K562 (cell line): ENCODE measurements at regions not wholly inside any gene's neighbourhood (a gene's known extent, or its start where the extent isn't known, plus 50 kb on each side); places are given as distances from the start of the nearest gene placed in this dataset.

Experiments used
- ATAC-seq: fragments of 200-7000 bp; cut with Tn5 transposase; 3 replicates; pipeline ENCODE4 v1.9.1; 2020; ENCODE audit warnings: moderate library complexity
- BruUV-seq: library from RNA; stranded (reverse); fragments of 400-500 nt; replicated peaks from 2 replicates; lab custom pipeline; 2021; lab: Mats Ljungman, UMichigan
- CTCF ChIA-PET: fragments of 300-600 bp; formaldehyde crosslinking; extraction: SDS; loops from one replicate; lab custom pipeline; 2021; ENCODE audit warnings: low intra/inter-chr PET ratio; lab: Yijun Ruan, JAX
- POLR2A ChIA-PET: fragments of 300-600, 350-650 bp; sonication (Branson Sonifier 250); formaldehyde crosslinking; extraction: SDS; loops from one replicate; lab custom pipeline; 2021; ENCODE audit warnings: antibody characterized with exemption, inconsistent platforms; lab: Yijun Ruan, JAX
- DNase-seq, 4 experiments: peaks; one replicate each; pipeline versions ENCODE4 v3.0.0 to v3.0.0-alpha.2; 2011 to 2018; ENCODE audit warnings: low spot score in 3 of 4, mixed read lengths in 3 of 4; ENCODE audit errors: extremely low read depth in 1 of 4
- FAIRE-seq: peaks from 2 replicates; lab custom pipeline; 2011; peaks lifted over from hg19 to GRCh38; lab: Jason Lieb, UNC
- H2AFZ ChIP-seq: 2 replicates; pipeline ENCODE4 v1.6.0; 2011; ENCODE audit warnings: low read depth, low read length, control low read depth, inconsistent platforms
- H3K27ac ChIP-seq: fragments of 200-600 bp; 3 replicates; pipeline ENCODE4 v1.8.0; 2011; ENCODE audit warnings: low read depth, mild to moderate bottlenecking, control low read depth, inconsistent platforms, low read length, moderate library complexity, mixed read lengths; ENCODE audit errors: extremely low read depth
- H3K27me3 ChIP-seq, 2 experiments: fragments of 300-600 bp in 1 of 2; 2 replicates in 1 of 2; 3 replicates in 1 of 2; pipeline versions ENCODE4 v1.6.0 to v1.8.0; 2011; ENCODE audit warnings: inconsistent platforms in 2 of 2, low read length in 2 of 2, mild to moderate bottlenecking in 1 of 2, mixed read lengths in 1 of 2, moderate library complexity in 1 of 2; ENCODE audit not compliant: control insufficient read depth in 2 of 2, insufficient read depth in 2 of 2
- H3K36me3 ChIP-seq: fragments of 300-600 bp; 3 replicates; pipeline ENCODE4 v1.8.0; 2011; ENCODE audit warnings: mild to moderate bottlenecking, low read length, inconsistent platforms; ENCODE audit not compliant: control insufficient read depth, insufficient read depth
- H3K4me1 ChIP-seq, 2 experiments: fragments of 200-600 bp in 1 of 2; replicated peaks in 1 of 2; 2 replicates in 1 of 2; 3 replicates in 1 of 2; pipeline versions ENCODE4 v1.5.1 to v1.8.0; 2011; ENCODE audit warnings: inconsistent platforms in 2 of 2, low read length in 2 of 2, mild to moderate bottlenecking in 1 of 2, mixed read lengths in 1 of 2, moderate library complexity in 1 of 2; ENCODE audit not compliant: control insufficient read depth in 2 of 2, insufficient read depth in 2 of 2
- H3K4me2 ChIP-seq: 2 replicates; pipeline ENCODE4 v1.6.1; 2011; ENCODE audit warnings: low read length, control low read depth, inconsistent platforms, mixed read lengths; ENCODE audit not compliant: insufficient read depth
- H3K4me3 ChIP-seq: fragments of 200-600 bp; sonication (generic), shearing (Covaris generic); 2 replicates; pipeline ENCODE4 v1.5.1; 2016; ENCODE audit warnings: control low read depth, inconsistent platforms
- H3K79me2 ChIP-seq: fragments of 200-600 bp; 3 replicates; pipeline ENCODE4 v1.8.0; 2011; ENCODE audit warnings: low read length, inconsistent platforms; ENCODE audit not compliant: control insufficient read depth, insufficient read depth
- H3K9ac ChIP-seq, 2 experiments: 2 replicates each; pipeline versions ENCODE4 v1.6.0 to v1.6.1; 2011; ENCODE audit warnings: low read depth in 2 of 2, low read length in 2 of 2, control low read depth in 1 of 2, inconsistent platforms in 1 of 2, mild to moderate bottlenecking in 1 of 2, mixed read lengths in 1 of 2; ENCODE audit not compliant: insufficient read depth in 1 of 2
- H3K9me1 ChIP-seq: one replicate; pipeline ENCODE4 v1.6.0; 2011; ENCODE audit warnings: inconsistent platforms, mild to moderate bottlenecking, low read length, moderate library complexity; ENCODE audit not compliant: control insufficient read depth, insufficient read depth
- H3K9me3 ChIP-seq: replicated peaks from 2 replicates; pipeline ENCODE4 v1.5.1; 2011; ENCODE audit warnings: low read depth, low read length, inconsistent platforms; ENCODE audit not compliant: control insufficient read depth, insufficient read depth
- H4K20me1 ChIP-seq: replicated peaks from 2 replicates; pipeline ENCODE4 v1.6.1; 2011; ENCODE audit warnings: low read length, inconsistent platforms, mixed read lengths; ENCODE audit not compliant: control insufficient read depth, insufficient read depth
- ETV6 ChIP-seq, 3 experiments: fragments of 150-350 bp in 1 of 3; sonication (generic) in 1 of 3; formaldehyde crosslinking in 1 of 3; IDR thresholded peaks; 2 replicates each; pipeline versions ENCODE4 v1.6.1 to v1.8.0; 2014 to 2022; ENCODE audit warnings: borderline replicate concordance in 2 of 3, low read depth in 2 of 3, antibody characterized with exemption in 1 of 3, low read length in 1 of 3, mild to moderate bottlenecking in 1 of 3, missing genetic modification reagents in 1 of 3
- GABPB1 ChIP-seq: sonication (generic); formaldehyde crosslinking; IDR thresholded peaks from 2 replicates; pipeline ENCODE4 v1.8.0; 2022; ENCODE audit warnings: mild to moderate bottlenecking, missing genetic modification reagents
- HNRNPUL1 ChIP-seq: fragments of 200-400 bp; formaldehyde crosslinking; IDR thresholded peaks from 2 replicates; pipeline ENCODE4 v1.6.1; 2017; ENCODE audit warnings: low read length
- IRF2 ChIP-seq: sonication (generic); formaldehyde crosslinking; IDR thresholded peaks from 2 replicates; pipeline ENCODE4 v1.8.1; 2022; ENCODE audit warnings: mild to moderate bottlenecking, missing genetic modification reagents
- MEF2A ChIP-seq: IDR thresholded peaks from 2 replicates; pipeline ENCODE4 v1.6.1; 2011; ENCODE audit warnings: low read depth, mild to moderate bottlenecking, low read length, moderate library complexity; ENCODE audit not compliant: control insufficient read depth
- NFIC ChIP-seq: fragments of 450-650 bp; IDR thresholded peaks from 2 replicates; pipeline ENCODE4 v1.6.1; 2017; ENCODE audit warnings: mild to moderate bottlenecking, inconsistent platforms
- NR4A1 ChIP-seq, 2 experiments: fragments of 250-450 bp in 1 of 2; fragments of 450-650 bp in 1 of 2; sonication (Bioruptor Pico) in 1 of 2; IDR thresholded peaks; 2 replicates each; pipeline versions ENCODE4 v1.4.0 to v1.6.1; 2016 to 2020; ENCODE audit warnings: mild to moderate bottlenecking in 2 of 2, missing compliant biosample characterization in 1 of 2, missing genetic modification characterization in 1 of 2, moderate library complexity in 1 of 2
- SAFB ChIP-seq: fragments of 200-400 bp; formaldehyde crosslinking; IDR thresholded peaks from 2 replicates; pipeline ENCODE4 v1.6.1; 2017; ENCODE audit warnings: low read depth, low read length, borderline replicate concordance
- SMAD4 ChIP-seq: fragments of 250-450 bp; sonication (Bioruptor Pico); conservative IDR thresholded peaks from 2 replicates; pipeline ENCODE4 v1.8.0; 2021; ENCODE audit warnings: inconsistent platforms, mild to moderate bottlenecking, moderate library complexity
- SRSF3 ChIP-seq: fragments of 200-400 bp; formaldehyde crosslinking; IDR thresholded peaks from 2 replicates; pipeline ENCODE4 v1.6.1; 2016; ENCODE audit warnings: mild to moderate bottlenecking, low read length, moderate library complexity; ENCODE audit not compliant: insufficient read depth
- ZKSCAN8 ChIP-seq: fragments of 200-800 bp; sonication (Bioruptor generic); IDR thresholded peaks from 2 replicates; pipeline ENCODE4 v1.6.1; 2016; ENCODE audit warnings: missing genetic modification characterization, missing compliant biosample characterization
- ZNF24 ChIP-seq: fragments of 450-650 bp; IDR thresholded peaks from 2 replicates; pipeline ENCODE4 v1.6.1; 2016
- ZNF263 ChIP-seq: sonication (generic); formaldehyde crosslinking; IDR thresholded peaks from 2 replicates; pipeline ENCODE4 v1.8.0; 2022; ENCODE audit warnings: mild to moderate bottlenecking, missing genetic modification reagents, borderline replicate concordance
- WGBS: fragments of 100-300 bp; shearing (Covaris generic); methylation state at CpG from one replicate; pipeline ENCODE4 v1.1.6; 2016; ENCODE audit warnings: low coverage, mixed read lengths; ENCODE audit not compliant: insufficient coverage; ENCODE audit errors: missing lambda C conversion rate; 5-methylcytosine and 5-hydroxymethylcytosine counted together
- in situ Hi-C: fragments of 300-500 bp; cut with MboI; formaldehyde crosslinking; loops from 4 replicates; pipeline ENCODE4 v1.15.0; 2018; ENCODE audit warnings: inconsistent platforms, mixed read lengths
- intact Hi-C: fragments of 100-400 bp; cut with micrococcal nuclease; formaldehyde crosslinking; loops from 2 replicates; pipeline ENCODE4 v1.14.2; 2022
- TF ChIP-seq, protein P1 (sequence below): IDR thresholded peaks from 2 replicates; pipeline ENCODE4 v1.6.1; 2016; ENCODE audit warnings: missing genetic modification characterization, missing compliant biosample characterization
- TF ChIP-seq, protein P2 (sequence below): fragments of 250-450 bp; sonication (Bioruptor Pico); IDR thresholded peaks from 2 replicates; pipeline ENCODE4 v1.9.0; 2021; ENCODE audit warnings: mild to moderate bottlenecking
- TF ChIP-seq, protein P3 (sequence below): sonication (generic); IDR thresholded peaks from 2 replicates; pipeline ENCODE4 v1.6.1; 2016

DNA sequence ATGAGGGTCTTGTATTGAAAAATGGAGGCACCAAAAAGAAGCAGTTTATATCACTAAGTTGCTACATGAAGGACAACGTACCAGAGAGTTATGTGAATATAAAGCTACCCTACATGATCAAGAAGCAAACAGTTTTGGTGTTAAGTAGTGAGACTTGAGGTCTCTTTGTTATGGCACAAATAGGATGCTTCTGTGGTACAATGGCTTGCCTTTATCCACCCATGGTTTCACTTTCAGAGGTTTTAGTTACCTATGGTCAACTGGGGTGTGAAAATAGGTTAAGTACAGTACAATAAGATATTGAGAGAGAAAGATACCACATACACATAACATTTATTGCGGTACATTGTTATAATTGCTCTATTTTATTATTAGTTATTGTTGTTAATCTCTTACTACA is 229.2 kb upstream of the SLIT2 start (continued):
- TF ChIP-seq NR4A1 (CRISPR knock-in tag; IDR thresholded peaks at IDR 0.05) (no peak), NR4A1 (tag; IDR thresholded peaks at IDR 0.05) (no peak), SRSF3 (no peak), ZNF263 (CRISPR knock-in tag) (no peak), IRF2 (CRISPR knock-in tag) (no peak), NFIC (no peak)

DNA sequence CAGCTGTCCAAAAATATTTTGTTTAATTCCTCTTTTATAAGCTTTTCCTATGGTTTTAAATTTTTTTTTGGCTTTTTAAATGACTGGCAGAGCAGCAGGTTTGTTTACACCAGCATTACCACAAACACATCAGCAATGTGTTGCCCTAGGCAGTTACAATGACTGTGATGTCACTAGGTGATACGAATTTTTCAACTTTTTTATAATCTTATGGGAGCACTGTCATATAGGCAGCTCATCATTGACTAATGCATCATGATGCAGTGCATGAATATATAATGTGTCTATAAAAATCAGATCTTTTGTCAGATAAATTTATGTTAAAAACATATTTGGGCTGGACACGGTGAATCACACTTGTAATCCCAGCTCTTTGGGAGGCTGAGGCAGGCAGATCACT is 231.6 kb upstream of the SLIT2 start:
- Histone ChIP-seq H3K4me1 (no peaks in the 10 kb centered on the region), H3K4me3 (no peak overlapping the region), H3K79me2 (no peaks in the 10 kb centered on the region), H3K36me3 (no peaks in the 10 kb centered on the region), H3K27me3 (no peaks in the 10 kb centered on the region), H3K4me2 (no peak overlapping the region), H4K20me1 (no peaks in the 10 kb centered on the region), H3K27ac (no peak overlapping the region), H2AFZ (no peak overlapping the region), H3K9me1 (no peaks in the 10 kb centered on the region), H3K9ac (no peak overlapping the region), H3K9me3 (no peaks in the 10 kb centered on the region)
- intact Hi-C loops: no loop called here
- CTCF ChIA-PET: no interaction called here
- in situ Hi-C loops: no loop called here
- WGBS: 7% methylated on average over 2 of the region's 2 CpGs
- DNase-seq: no peak
- POLR2A ChIA-PET: no interaction called here
- FAIRE-seq: no peak
- ATAC-seq: no peak
- no TSS peak for BruUV-seq
- TF ChIP-seq SMAD4 (no peak), HNRNPUL1 (no peak), ZKSCAN8 (CRISPR knock-in tag) (no peak), ETV6 (IDR thresholded peaks at IDR 0.05; ENCODE audit: borderline replicate concordance in 1 of 2, low read depth in 2 of 2, low read length in 1 of 2) (no peak), ETV6 (CRISPR knock-in tag; IDR thresholded peaks at IDR 0.05; ENCODE audit: borderline replicate concordance) (no peak), MEF2A (no peak), ZNF24 (no peak), GABPB1 (CRISPR knock-in tag) (no peak), SAFB (no peak)
- TF ChIP-seq, protein P1, sequence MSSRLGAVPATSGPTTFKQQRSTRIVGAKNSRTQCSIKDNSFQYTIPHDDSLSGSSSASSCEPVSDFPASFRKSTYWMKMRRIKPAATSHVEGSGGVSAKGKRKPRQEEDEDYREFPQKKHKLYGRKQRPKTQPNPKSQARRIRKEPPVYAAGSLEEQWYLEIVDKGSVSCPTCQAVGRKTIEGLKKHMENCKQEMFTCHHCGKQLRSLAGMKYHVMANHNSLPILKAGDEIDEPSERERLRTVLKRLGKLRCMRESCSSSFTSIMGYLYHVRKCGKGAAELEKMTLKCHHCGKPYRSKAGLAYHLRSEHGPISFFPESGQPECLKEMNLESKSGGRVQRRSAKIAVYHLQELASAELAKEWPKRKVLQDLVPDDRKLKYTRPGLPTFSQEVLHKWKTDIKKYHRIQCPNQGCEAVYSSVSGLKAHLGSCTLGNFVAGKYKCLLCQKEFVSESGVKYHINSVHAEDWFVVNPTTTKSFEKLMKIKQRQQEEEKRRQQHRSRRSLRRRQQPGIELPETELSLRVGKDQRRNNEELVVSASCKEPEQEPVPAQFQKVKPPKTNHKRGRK (tag): no peak
- TF ChIP-seq, protein P2, sequence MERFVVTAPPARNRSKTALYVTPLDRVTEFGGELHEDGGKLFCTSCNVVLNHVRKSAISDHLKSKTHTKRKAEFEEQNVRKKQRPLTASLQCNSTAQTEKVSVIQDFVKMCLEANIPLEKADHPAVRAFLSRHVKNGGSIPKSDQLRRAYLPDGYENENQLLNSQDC (CRISPR knock-in tag): no peak
- TF ChIP-seq, protein P3, sequence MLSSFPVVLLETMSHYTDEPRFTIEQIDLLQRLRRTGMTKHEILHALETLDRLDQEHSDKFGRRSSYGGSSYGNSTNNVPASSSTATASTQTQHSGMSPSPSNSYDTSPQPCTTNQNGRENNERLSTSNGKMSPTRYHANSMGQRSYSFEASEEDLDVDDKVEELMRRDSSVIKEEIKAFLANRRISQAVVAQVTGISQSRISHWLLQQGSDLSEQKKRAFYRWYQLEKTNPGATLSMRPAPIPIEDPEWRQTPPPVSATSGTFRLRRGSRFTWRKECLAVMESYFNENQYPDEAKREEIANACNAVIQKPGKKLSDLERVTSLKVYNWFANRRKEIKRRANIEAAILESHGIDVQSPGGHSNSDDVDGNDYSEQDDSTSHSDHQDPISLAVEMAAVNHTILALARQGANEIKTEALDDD: no peak
